ENCODE measurements at regions not wholly inside any gene's neighbourhood (a gene's known extent, or its start where the extent isn't known, plus 50 kb on each side); places are given as distances from the start of the nearest gene placed in this dataset.

GRCh38 chr2:19774805-19775176 is 127.0 kb downstream of the TTC32 start (continued):
- no peak for TF ChIP-seq MYB (IDR thresholded peaks at IDR 0.05; ENCODE audit: borderline replicate concordance, low read depth, low read length)

- ChIA-PET CTCF (interaction anchor here (1.0 kb wide), 1 partner anchor 90 kb away, joined by 4 read pairs; no protein-coding TSS in a partner anchor), RAD21 (ENCODE audit: unreplicated experiment) (interaction anchor here (0.7 kb wide), 1 partner anchor 135 kb away, joined by 3 read pairs; no protein-coding TSS in a partner anchor), SMC1A (ENCODE audit: uncharacterized antibody, unreplicated experiment) (interaction anchor here (0.6 kb wide), 1 partner anchor 667 kb away, joined by 3 read pairs; no protein-coding TSS in a partner anchor), POLR2A (interaction anchor here (0.7 kb wide), 1 partner anchor 170 kb away, joined by 4 read pairs; no protein-coding TSS in a partner anchor)
- H3K4me1 ChIP-seq (ENCODE audit: control insufficient read depth, insufficient read depth, low read length) = no peaks in the 10 kb centered on the region
- no peak for FAIRE-seq
- WGBS (ENCODE audit: insufficient coverage, insufficient replicate concordance, low lambda C conversion rate, missing lambda C conversion rate) = 27% methylated on average over 4 of the region's 4 CpGs
- intact Hi-C loops (cut with micrococcal nuclease; ENCODE audit: unreplicated experiment) (no loop called here), in situ Hi-C loops (cut with MboI) (no loop called here)
- H3K9ac ChIP-seq (ENCODE audit: control insufficient read depth, insufficient read depth, low read length) = no peak overlapping the region
- no peak for ATAC-seq
- H4K20me1 ChIP-seq (ENCODE audit: control insufficient read depth, insufficient read depth) = no peaks in the 10 kb centered on the region
- H2AFZ ChIP-seq (ENCODE audit: control insufficient read depth, low read depth, low read length) = no peak overlapping the region
- no peaks in the 10 kb centered on the region for H3K79me2 ChIP-seq (ENCODE audit: control insufficient read depth, insufficient read depth, low read length)
- DNase-seq (ENCODE audit: low read depth, low spot score) = no peak
- H3K27ac ChIP-seq (ENCODE audit: control insufficient read depth, insufficient read depth) = no peak overlapping the region
- H3K9me3 ChIP-seq (replicated peaks; ENCODE audit: control insufficient read depth, insufficient read depth, low read length) = no peaks in the 10 kb centered on the region
- TF ChIP-seq ZNF207 (IDR thresholded peaks at IDR 0.05; ENCODE audit: borderline replicate concordance) = no peak
- H3K4me3 ChIP-seq = no peak overlapping the region
- no peak overlapping the region for H3K4me2 ChIP-seq (ENCODE audit: control insufficient read depth, insufficient read depth)
- H3K36me3 ChIP-seq (ENCODE audit: control insufficient read depth in 2 of 2, insufficient read depth in 2 of 2, low read length in 1 of 2) = no peaks in the 10 kb centered on the region
- BruUV-seq (replicated peaks) = no TSS peak
- no peaks in the 10 kb centered on the region; a peak in 1 of 4 replicates for H3K27me3 ChIP-seq (replicated peaks in 1 of 2; ENCODE audit: control insufficient read depth in 2 of 2, insufficient read depth in 2 of 2, low read length in 1 of 2)
Observed at GRCh38 chr2:19772981-19773380, 128.8 kb downstream of the TTC32 start.

GRCh38 chr2:19769513-19769912 is 132.3 kb downstream of the TTC32 start:
- ATAC-seq = no peak
- CTCF ChIA-PET = no interaction called here

More at GRCh38 chr2:19769513-19769912, 132.3 kb downstream of the TTC32 start:
- FAIRE-seq = peak; percentile 18
- ChIA-PET SMC1A (ENCODE audit: uncharacterized antibody, unreplicated experiment) (no interaction called here), POLR2A (no interaction called here), RAD21 (ENCODE audit: unreplicated experiment) (interaction anchor here (0.6 kb wide), 1 partner anchor 456 kb away, joined by 3 read pairs; no protein-coding TSS in a partner anchor)
- Histone ChIP-seq H3K27me3 (replicated peaks in 1 of 2; ENCODE audit: control insufficient read depth in 2 of 2, insufficient read depth in 2 of 2, low read length in 1 of 2) (peaks cover 0 to 2% of the 10 kb centered on the region in 2 experiments; a peak in 1 of 4 replicates), H3K36me3 (ENCODE audit: control insufficient read depth in 2 of 2, insufficient read depth in 2 of 2, low read length in 1 of 2) (no peaks in the 10 kb centered on the region), H3K4me1 (ENCODE audit: control insufficient read depth, insufficient read depth, low read length) (no peaks in the 10 kb centered on the region), H3K79me2 (ENCODE audit: control insufficient read depth, insufficient read depth, low read length) (no peaks in the 10 kb centered on the region), H4K20me1 (ENCODE audit: control insufficient read depth, insufficient read depth) (no peaks in the 10 kb centered on the region), H2AFZ (ENCODE audit: control insufficient read depth, low read depth, low read length) (no peak overlapping the region), H3K9me3 (replicated peaks; ENCODE audit: control insufficient read depth, insufficient read depth, low read length) (no peaks in the 10 kb centered on the region), H3K27ac (ENCODE audit: control insufficient read depth, insufficient read depth) (no peak overlapping the region), H3K9ac (ENCODE audit: control insufficient read depth, insufficient read depth, low read length) (no peak overlapping the region), H3K4me2 (ENCODE audit: control insufficient read depth, insufficient read depth) (no peak overlapping the region), H3K4me3 (no peak overlapping the region)
- no TSS peak for BruUV-seq (replicated peaks)
- in situ Hi-C loops (cut with MboI) (no loop called here), intact Hi-C loops (cut with micrococcal nuclease; ENCODE audit: unreplicated experiment) (loop anchor here (2.0 kb wide), 1 partner anchor 93 kb away; no protein-coding TSS in a partner anchor)
- DNase-seq (ENCODE audit: low read depth, low spot score) = no peak
- TF ChIP-seq RFX5 (IDR thresholded peaks at IDR 0.05; ENCODE audit: low read depth, low read length) (no peak), CBFB (IDR thresholded peaks at IDR 0.05; ENCODE audit: low read depth) (no peak), HDAC2 (IDR thresholded peaks at IDR 0.05) (no peak), SREBF2 (IDR thresholded peaks at IDR 0.05; ENCODE audit: low read length) (no peak), CTCF (IDR thresholded peaks at IDR 0.05 in 2 of 3, conservative IDR thresholded peaks at IDR 0.05 in 1 of 3; ENCODE audit: control insufficient read depth in 2 of 3, extremely low read depth in 1 of 3, insufficient read depth in 1 of 3, low read depth in 3 of 3, low read length in 3 of 3) (peak; percentile 9 to 24 (median 14); a peak in 2 of 6 replicates), SMC3 (IDR thresholded peaks at IDR 0.05; ENCODE audit: borderline replicate concordance, low read length) (peak; percentile 24; the same call in 1 of the 2 replicates)
- TF ChIP-seq, protein P1, sequence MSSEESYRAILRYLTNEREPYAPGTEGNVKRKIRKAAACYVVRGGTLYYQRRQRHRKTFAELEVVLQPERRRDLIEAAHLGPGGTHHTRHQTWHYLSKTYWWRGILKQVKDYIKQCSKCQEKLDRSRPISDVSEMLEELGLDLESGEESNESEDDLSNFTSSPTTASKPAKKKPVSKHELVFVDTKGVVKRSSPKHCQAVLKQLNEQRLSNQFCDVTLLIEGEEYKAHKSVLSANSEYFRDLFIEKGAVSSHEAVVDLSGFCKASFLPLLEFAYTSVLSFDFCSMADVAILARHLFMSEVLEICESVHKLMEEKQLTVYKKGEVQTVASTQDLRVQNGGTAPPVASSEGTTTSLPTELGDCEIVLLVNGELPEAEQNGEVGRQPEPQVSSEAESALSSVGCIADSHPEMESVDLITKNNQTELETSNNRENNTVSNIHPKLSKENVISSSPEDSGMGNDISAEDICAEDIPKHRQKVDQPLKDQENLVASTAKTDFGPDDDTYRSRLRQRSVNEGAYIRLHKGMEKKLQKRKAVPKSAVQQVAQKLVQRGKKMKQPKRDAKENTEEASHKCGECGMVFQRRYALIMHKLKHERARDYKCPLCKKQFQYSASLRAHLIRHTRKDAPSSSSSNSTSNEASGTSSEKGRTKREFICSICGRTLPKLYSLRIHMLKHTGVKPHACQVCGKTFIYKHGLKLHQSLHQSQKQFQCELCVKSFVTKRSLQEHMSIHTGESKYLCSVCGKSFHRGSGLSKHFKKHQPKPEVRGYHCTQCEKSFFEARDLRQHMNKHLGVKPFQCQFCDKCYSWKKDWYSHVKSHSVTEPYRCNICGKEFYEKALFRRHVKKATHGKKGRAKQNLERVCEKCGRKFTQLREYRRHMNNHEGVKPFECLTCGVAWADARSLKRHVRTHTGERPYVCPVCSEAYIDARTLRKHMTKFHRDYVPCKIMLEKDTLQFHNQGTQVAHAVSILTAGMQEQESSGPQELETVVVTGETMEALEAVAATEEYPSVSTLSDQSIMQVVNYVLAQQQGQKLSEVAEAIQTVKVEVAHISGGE (CRISPR knock-in tag; IDR thresholded peaks at IDR 0.05) = no peak

Measured in GM12878 (cell line).